GM12872 (cell line): ENCODE measurements at regions not wholly inside any gene's neighbourhood (a gene's known extent, or its start where the extent isn't known, plus 50 kb on each side); places are given as distances from the start of the nearest gene placed in this dataset.

Experiments used
- CTCF ChIP-seq: IDR thresholded peaks from 3 replicates; pipeline ENCODE4 v1.5.1; 2011; ENCODE audit warnings: low read depth, mild to moderate bottlenecking, low read length, moderate library complexity; ENCODE audit not compliant: insufficient read depth

GRCh38 chr13:22229916-22230315 lies 559.0 kb downstream of the FGF9 start:
- TF ChIP-seq CTCF: no peak

- TF ChIP-seq CTCF: no peak
Measured at GRCh38 chr13:22232186-22232585, 561.3 kb downstream of the FGF9 start.

- TF ChIP-seq CTCF: no peak
Measured at GRCh38 chr13:22235285-22235949, 564.5 kb downstream of the FGF9 start.

- TF ChIP-seq CTCF: no peak
Measured at GRCh38 chr13:22235950-22236290, 565.0 kb downstream of the FGF9 start.

GRCh38 chr13:22238269-22238668 lies 567.4 kb downstream of the FGF9 start:
- TF ChIP-seq CTCF: no peak

GRCh38 chr13:22240716-22241115 lies 569.8 kb downstream of the FGF9 start:
- TF ChIP-seq CTCF: no peak

GRCh38 chr13:22243469-22244163 lies 572.7 kb downstream of the FGF9 start:
- no peak for TF ChIP-seq CTCF
